ENCODE measurements at regions not wholly inside any gene's neighbourhood (a gene's known extent, or its start where the extent isn't known, plus 50 kb on each side); places are given as distances from the start of the nearest gene placed in this dataset.

- TF ChIP-seq CTCF (IDR thresholded peaks at IDR 0.05; ENCODE audit: insufficient read depth, low read length, missing control alignments) = no peak
- H3K4me3 ChIP-seq (ENCODE audit: low read depth, low read length) = no peak overlapping the region
- DNase-seq (ENCODE audit: low read depth, low spot score) = no peak
- ChIA-PET POLR2A (no interaction called here), CTCF (interaction anchor here (0.6 kb wide), 1 partner anchor 980 kb away, joined by 3 read pairs; no protein-coding TSS in a partner anchor)
Observed at GRCh38 chr9:1261266-1261665, 211.1 kb downstream of the DMRT2 start.

DNA sequence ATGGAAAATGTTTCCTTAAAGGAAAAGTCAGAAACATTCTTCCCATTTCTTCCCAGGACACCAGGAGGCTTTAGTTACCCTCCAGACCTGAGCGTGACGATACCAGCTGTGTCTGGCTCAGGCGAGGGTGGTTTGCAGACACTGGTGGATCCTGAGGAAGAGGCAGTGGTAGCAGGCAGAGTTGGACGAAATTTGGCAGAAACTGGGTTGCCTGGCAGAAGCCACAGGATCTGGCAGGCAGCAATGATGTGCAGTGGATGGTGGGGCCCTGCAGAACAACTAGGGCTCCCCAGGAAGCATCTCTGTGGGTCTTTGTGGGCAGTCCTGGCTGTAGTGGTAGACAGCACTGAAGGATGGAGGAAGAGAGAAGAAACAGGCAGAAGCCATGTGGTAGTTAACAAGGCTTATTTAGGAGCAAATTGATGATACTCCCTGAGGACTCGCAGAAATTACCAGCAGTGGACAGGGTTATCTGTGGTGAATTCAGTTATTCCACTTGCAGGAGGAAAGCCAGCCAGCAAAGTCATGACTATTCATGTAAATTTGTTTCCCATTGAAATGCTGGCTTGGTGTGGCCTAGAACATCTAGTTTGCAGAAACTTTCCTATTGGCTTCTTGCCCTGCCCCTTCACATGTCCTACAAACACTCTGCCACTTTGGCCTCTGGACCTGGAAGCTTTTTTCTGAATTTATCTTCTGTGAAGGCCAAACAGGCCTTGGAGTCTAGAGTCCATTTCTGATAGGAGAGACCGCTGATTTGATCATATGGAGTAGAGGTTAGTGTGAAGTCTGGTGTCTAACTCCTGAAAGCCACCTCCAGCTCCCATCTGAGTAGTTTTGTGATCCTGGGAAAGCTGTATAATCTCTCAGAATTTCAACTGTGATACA lies 212.0 kb downstream of the DMRT2 start:
- POLR2A ChIA-PET = no interaction called here
- CTCF ChIA-PET = no interaction called here
- H3K4me3 ChIP-seq (ENCODE audit: low read depth, low read length) = no peak overlapping the region
- no peak for DNase-seq (ENCODE audit: low read depth, low spot score)
- no peak for TF ChIP-seq CTCF (IDR thresholded peaks at IDR 0.05; ENCODE audit: insufficient read depth, low read length, missing control alignments)

DNA sequence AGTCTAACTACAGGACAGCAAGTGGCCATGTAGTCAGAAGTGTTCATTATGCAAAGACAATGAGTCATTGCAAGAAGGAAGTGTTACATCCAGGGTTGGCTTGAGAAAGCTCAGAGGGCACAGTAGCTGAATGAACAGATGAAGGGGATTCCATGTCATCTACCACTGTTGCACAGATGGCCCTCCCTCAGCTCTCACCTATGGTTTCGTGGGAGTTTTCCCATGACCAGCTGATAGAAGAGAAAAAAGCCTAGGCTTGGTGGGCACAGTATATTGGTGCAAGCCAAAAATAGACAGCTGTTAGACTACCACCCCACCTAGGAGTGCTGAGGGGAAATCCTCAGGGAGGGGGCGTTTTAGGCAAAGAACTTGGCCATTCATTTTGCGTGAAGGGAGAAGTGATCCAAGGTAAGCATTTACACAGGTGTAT lies 217.0 kb downstream of the DMRT2 start:
- H3K4me3 ChIP-seq (ENCODE audit: low read depth, low read length) = no peak overlapping the region
- CTCF ChIA-PET = no interaction called here
- TF ChIP-seq CTCF (IDR thresholded peaks at IDR 0.05; ENCODE audit: insufficient read depth, low read length, missing control alignments) = no peak
- no peak for DNase-seq (ENCODE audit: low read depth, low spot score)
- POLR2A ChIA-PET = no interaction called here

- ChIA-PET CTCF (no interaction called here), POLR2A (no interaction called here)
- no peak overlapping the region for H3K4me3 ChIP-seq (ENCODE audit: low read depth, low read length)
- TF ChIP-seq CTCF (IDR thresholded peaks at IDR 0.05; ENCODE audit: insufficient read depth, low read length, missing control alignments) = no peak
- no peak for DNase-seq (ENCODE audit: low read depth, low spot score)
Observed at GRCh38 chr9:1267581-1267980, 217.4 kb downstream of the DMRT2 start.

- POLR2A ChIA-PET = no interaction called here
- no peak overlapping the region for H3K4me3 ChIP-seq (ENCODE audit: low read depth, low read length)
- DNase-seq (ENCODE audit: low read depth, low spot score) = no peak
- no peak for TF ChIP-seq CTCF (IDR thresholded peaks at IDR 0.05; ENCODE audit: insufficient read depth, low read length, missing control alignments)
- CTCF ChIA-PET = no interaction called here
Observed at GRCh38 chr9:1269533-1270315, 219.6 kb downstream of the DMRT2 start.

GRCh38 chr9:1271367-1271766 lies 221.2 kb downstream of the DMRT2 start:
- TF ChIP-seq CTCF (IDR thresholded peaks at IDR 0.05; ENCODE audit: insufficient read depth, low read length, missing control alignments) = no peak
- CTCF ChIA-PET = no interaction called here
- no peak overlapping the region for H3K4me3 ChIP-seq (ENCODE audit: low read depth, low read length)
- POLR2A ChIA-PET = no interaction called here
- no peak for DNase-seq (ENCODE audit: low read depth, low spot score)

All from AG04449 (cell line).